H1 (cell line): ENCODE measurements at regions not wholly inside any gene's neighbourhood (a gene's known extent, or its start where the extent isn't known, plus 50 kb on each side); places are given as distances from the start of the nearest gene placed in this dataset.

Experiments
- EZH2 ChIP-seq: fragments of 200-600 bp; sonication (generic); IDR thresholded peaks from 2 replicates; pipeline ENCODE4 v1.7.1; 2012; ENCODE audit warnings: low read depth, mild to moderate bottlenecking, moderate library complexity, low read length, inconsistent platforms; ENCODE audit not compliant: severe bottlenecking
- POLR2A ChIP-seq, 2 experiments: IDR thresholded peaks; 1 replicate in 1 of 2; 2 replicates in 1 of 2; pipeline ENCODE4 v1.6.1; 2011; ENCODE audit warnings: low read depth in 2 of 2, low read length in 2 of 2, mild to moderate bottlenecking in 2 of 2; ENCODE audit errors: control extremely low read depth in 1 of 2

- TF ChIP-seq POLR2A (IDR thresholded peaks at IDR 0.05; ENCODE audit: control extremely low read depth in 1 of 2, low read depth in 2 of 2, low read length in 2 of 2) (no peak), EZH2 (no peak)
Measured at GRCh38 chr5:121055586-121055985, 591.5 kb downstream of the PRR16 start.
